IMR-90 (cell line): ENCODE measurements at regions not wholly inside any gene's neighbourhood (a gene's known extent, or its start where the extent isn't known, plus 50 kb on each side); places are given as distances from the start of the nearest gene placed in this dataset.

ENCODE experiments used
- ATAC-seq: fragments of 200-7000 bp; cut with Tn5 transposase; 2 replicates; pipeline ENCODE4 v1.9.1; 2020; ENCODE audit warnings: low read depth, mild to moderate bottlenecking, moderate library complexity
- BruUV-seq: library from RNA; stranded (reverse); fragments of 400-500 nt; replicated peaks from 2 replicates; lab custom pipeline; 2021; lab: Mats Ljungman, UMichigan
- CTCF ChIA-PET: fragments of 300-600 bp; formaldehyde crosslinking; extraction: SDS; loops from one replicate; lab custom pipeline; 2021; ENCODE audit warnings: antibody characterized with exemption; lab: Yijun Ruan, JAX
- POLR2A ChIA-PET: fragments of 300-600 bp; sonication (Branson Sonifier 250); formaldehyde crosslinking; loops from one replicate; lab custom pipeline; 2022; ENCODE audit warnings: antibody characterized with exemption; ENCODE audit not compliant: unreplicated experiment; lab: Charles Lee
- DNase-seq: peaks from one replicate; pipeline ENCODE4 v3.0.0; 2013
- H2AFZ ChIP-seq: replicated peaks from 2 replicates; pipeline ENCODE3; 2013; ENCODE audit warnings: low read length, mild to moderate bottlenecking; ENCODE audit not compliant: poor library complexity
- H2AK5ac ChIP-seq: 2 replicates; pipeline ENCODE4 v1.6.1; 2013; ENCODE audit warnings: low read depth, low read length, inconsistent platforms
- H2AK9ac ChIP-seq: replicated peaks from 2 replicates; pipeline ENCODE3; 2013; ENCODE audit warnings: mild to moderate bottlenecking, low read depth, low read length, moderate library complexity; ENCODE audit not compliant: poor library complexity
- H2BK120ac ChIP-seq: 2 replicates; pipeline ENCODE4 v1.6.1; 2013; ENCODE audit warnings: low read depth, low read length, inconsistent platforms
- H2BK15ac ChIP-seq: 3 replicates; pipeline ENCODE4 v1.6.1; 2013; ENCODE audit warnings: low read depth, low read length, inconsistent platforms
- H2BK20ac ChIP-seq: 2 replicates; pipeline ENCODE4 v1.6.1; 2013; ENCODE audit warnings: low read depth, mild to moderate bottlenecking, inconsistent platforms, low read length, moderate library complexity
- H2BK5ac ChIP-seq: 2 replicates; pipeline ENCODE4 v1.6.1; 2013; ENCODE audit warnings: mild to moderate bottlenecking, low read depth, low read length, inconsistent platforms; ENCODE audit not compliant: poor library complexity, severe bottlenecking
- H3K14ac ChIP-seq: replicated peaks from 2 replicates; pipeline ENCODE4 v1.6.1; 2013; ENCODE audit warnings: low read depth, low read length, inconsistent platforms
- H3K18ac ChIP-seq: 2 replicates; pipeline ENCODE4 v1.6.1; 2013; ENCODE audit warnings: low read depth, low read length, control low read depth
- H3K23ac ChIP-seq: 2 replicates; pipeline ENCODE4 v1.6.1; 2013; ENCODE audit warnings: low read depth, low read length, inconsistent platforms
- H3K27ac ChIP-seq: 2 replicates; pipeline ENCODE4 v1.5.1; 2013; ENCODE audit warnings: mild to moderate bottlenecking, control low read depth, low read length; ENCODE audit not compliant: insufficient read depth
- H3K27me3 ChIP-seq: 2 replicates; pipeline ENCODE4 v1.6.1; 2013; ENCODE audit warnings: low read length; ENCODE audit not compliant: control insufficient read depth, insufficient read depth
- H3K36me3 ChIP-seq: 2 replicates; pipeline ENCODE4 v1.6.1; 2013; ENCODE audit warnings: low read length, mixed read lengths; ENCODE audit not compliant: control insufficient read depth, insufficient read depth
- H3K4ac ChIP-seq: 2 replicates; pipeline ENCODE4 v1.6.1; 2013; ENCODE audit warnings: low read depth, low read length, inconsistent platforms
- H3K4me1 ChIP-seq: 2 replicates; pipeline ENCODE4 v1.6.1; 2013; ENCODE audit warnings: low read length, mixed read lengths; ENCODE audit not compliant: control insufficient read depth, insufficient read depth
- H3K4me2 ChIP-seq: 2 replicates; pipeline ENCODE4 v1.6.1; 2013; ENCODE audit warnings: low read depth, mild to moderate bottlenecking, control low read depth, low read length, moderate library complexity
- H3K4me3 ChIP-seq: 2 replicates; pipeline ENCODE4 v1.5.1; 2013; ENCODE audit warnings: low read depth, mild to moderate bottlenecking, control low read depth, low read length, moderate library complexity; ENCODE audit not compliant: insufficient read depth
- H3K56ac ChIP-seq: 2 replicates; pipeline ENCODE4 v1.6.1; 2013; ENCODE audit warnings: low read length, inconsistent platforms; ENCODE audit not compliant: insufficient read depth; ENCODE audit errors: extremely low read depth
- H3K79me1 ChIP-seq, 2 experiments: 2 replicates each; pipeline ENCODE4 v1.6.1; 2013; ENCODE audit warnings: low read length in 2 of 2, inconsistent platforms in 1 of 2, low read depth in 1 of 2
- H3K9ac ChIP-seq: 2 replicates; pipeline ENCODE4 v1.6.1; 2013; ENCODE audit warnings: low read depth, low read length, control low read depth
- H3K9me1 ChIP-seq: 2 replicates; pipeline ENCODE4 v1.6.1; 2013; ENCODE audit warnings: low read length, inconsistent platforms; ENCODE audit not compliant: insufficient read depth
- H3K9me3 ChIP-seq: 2 replicates; pipeline ENCODE4 v1.6.1; 2013; ENCODE audit warnings: low read length; ENCODE audit not compliant: control insufficient read depth, insufficient read depth
- H4K20me1 ChIP-seq: 2 replicates; pipeline ENCODE4 v1.6.1; 2013; ENCODE audit warnings: low read length, inconsistent platforms; ENCODE audit not compliant: insufficient read depth
- H4K5ac ChIP-seq: 2 replicates; pipeline ENCODE4 v1.6.1; 2013; ENCODE audit warnings: mild to moderate bottlenecking, low read depth, low read length, control low read depth
- H4K8ac ChIP-seq, 2 experiments: 2 replicates each; pipeline ENCODE4 v1.6.1; 2013; ENCODE audit warnings: low read depth in 2 of 2, low read length in 2 of 2, control low read depth in 1 of 2, inconsistent platforms in 1 of 2
- H4K91ac ChIP-seq: 2 replicates; pipeline ENCODE4 v1.6.1; 2013; ENCODE audit warnings: low read depth, low read length, inconsistent platforms; ENCODE audit not compliant: insufficient read depth
- CEBPB ChIP-seq: IDR thresholded peaks from 2 replicates; pipeline ENCODE4 v1.6.1; 2012; ENCODE audit warnings: low read depth, low read length, improper control_type of control experiment
- NFE2L2 ChIP-seq: fragments of 150-350 bp; IDR thresholded peaks from 2 replicates; pipeline ENCODE4 v1.6.1; 2016; ENCODE audit warnings: low read depth, mild to moderate bottlenecking, low read length
- POLR2A ChIP-seq: IDR thresholded peaks from 2 replicates; pipeline ENCODE4 v1.6.1; 2012; ENCODE audit warnings: mild to moderate bottlenecking, low read depth, low read length
- dilution Hi-C: fragments of 300-500 bp; cut with HindIII; formaldehyde crosslinking; loops from one replicate; pipeline ENCODE4 v1.14.3; 2018; ENCODE audit warnings: low sequenced_read_pairs; ENCODE audit not compliant: unreplicated experiment
- in situ Hi-C: fragments of 300-500 bp; cut with MboI; formaldehyde crosslinking; loops from 3 replicates; pipeline ENCODE4 v1.14.3; 2019; ENCODE audit warnings: low sequenced_read_pairs, inconsistent platforms, mixed read lengths
- intact Hi-C: fragments of 100-400 bp; cut with micrococcal nuclease; formaldehyde crosslinking; loops from 2 replicates; pipeline ENCODE4 v1.10.0; 2022

DNA sequence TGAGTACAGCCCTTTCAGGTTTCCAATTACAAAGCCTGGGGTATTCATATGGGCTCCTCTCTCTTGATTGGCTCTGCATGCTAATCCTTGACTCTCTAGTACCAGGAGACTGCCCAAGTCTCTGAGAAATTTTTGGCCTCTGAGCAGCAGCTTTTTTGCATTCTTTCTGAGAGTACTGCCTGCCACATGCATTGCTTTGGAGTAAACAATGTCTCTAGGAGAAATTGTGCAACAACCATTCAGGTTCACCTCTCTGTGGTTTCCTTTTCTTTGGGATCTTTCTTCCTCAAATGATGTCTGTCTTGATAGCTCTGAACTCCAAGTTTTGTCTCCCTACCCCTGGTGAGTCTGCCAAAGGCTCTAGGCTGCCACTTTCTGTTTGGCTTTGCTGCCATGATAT lies 115.8 kb upstream of the SETBP1 start:
- dilution Hi-C loops, result no loop called here
- Histone ChIP-seq H3K9me1 (no peaks in the 10 kb centered on the region), H3K27ac (no peak overlapping the region), H2BK20ac (no peak overlapping the region), H2AK5ac (no peak overlapping the region), H2BK120ac (no peak overlapping the region), H3K79me1 (no peaks in the 10 kb centered on the region), H3K4me2 (0 out of 2 replicates have a peak overlapping the region, but pooled peaks have one; percentile 54), H3K14ac (no peak overlapping the region), H2BK15ac (no peak overlapping the region), H3K4ac (no peak overlapping the region), H2AK9ac (no peak overlapping the region), H3K9ac (no peak overlapping the region), H3K9me3 (no peaks in the 10 kb centered on the region), H3K4me1 (0 out of 2 replicates have a peak, but pooled peaks cover 2% of the 10 kb centered on the region), H4K8ac (no peak overlapping the region), H3K27me3 (no peaks in the 10 kb centered on the region), H2BK5ac (no peak overlapping the region), H4K5ac (no peak overlapping the region), H3K4me3 (no peak overlapping the region), H3K56ac (no peak overlapping the region), H3K36me3 (no peaks in the 10 kb centered on the region), H2AFZ (no peak overlapping the region), H3K18ac (no peak overlapping the region), H4K20me1 (no peaks in the 10 kb centered on the region), H4K91ac (no peak overlapping the region), H3K23ac (no peak overlapping the region)
- in situ Hi-C loops, result no loop called here
- DNase-seq (peak; percentile 8), ATAC-seq (peak; percentile 46)
- ChIA-PET POLR2A (no interaction called here), CTCF (no interaction called here)
- TF ChIP-seq CEBPB (peak; percentile 52; the same call in 1 of the 2 replicates), POLR2A (no peak), NFE2L2 (no peak)
- intact Hi-C loops, result no loop called here
- BruUV-seq, result no TSS peak
